KMS-11 (cell line): ENCODE measurements at regions not wholly inside any gene's neighbourhood (a gene's known extent, or its start where the extent isn't known, plus 50 kb on each side); places are given as distances from the start of the nearest gene placed in this dataset.
"Not testable (repeated sequence)": the region's sequence is repeated elsewhere in the genome, so short reads cannot be mapped to it uniquely, and the experiment has no call there.

Experiments
- H2AFZ ChIP-seq: fragments of 200-600 bp; sonication (generic); 2 replicates; pipeline ENCODE4 v1.6.1; 2016; ENCODE audit warnings: antibody characterized with exemption, mixed run types, low read depth
- H3K27ac ChIP-seq: fragments of 200-600 bp; sonication (generic); 2 replicates; pipeline ENCODE4 v1.6.1; 2016; ENCODE audit warnings: mild to moderate bottlenecking, mixed run types
- H3K27me3 ChIP-seq: fragments of 200-600 bp; sonication (generic); 2 replicates; pipeline ENCODE4 v1.6.1; 2017; ENCODE audit warnings: mild to moderate bottlenecking, low read depth, mixed run types, moderate library complexity; ENCODE audit not compliant: insufficient read depth
- H3K36me3 ChIP-seq: fragments of 200-600 bp; sonication (generic); 2 replicates; pipeline ENCODE4 v1.6.1; 2017; ENCODE audit warnings: mild to moderate bottlenecking, mixed run types; ENCODE audit not compliant: insufficient read depth
- H3K4me1 ChIP-seq: fragments of 200-600 bp; sonication (generic); 2 replicates; pipeline ENCODE4 v1.6.1; 2016; ENCODE audit warnings: mild to moderate bottlenecking, low read depth, mixed run types; ENCODE audit not compliant: poor library complexity, severe bottlenecking
- H3K4me2 ChIP-seq: fragments of 200-600 bp; sonication (generic); 2 replicates; pipeline ENCODE4 v1.7.0; 2016; ENCODE audit warnings: mild to moderate bottlenecking, mixed run types
- H3K4me3 ChIP-seq: fragments of 200-600 bp; sonication (generic); IDR thresholded peaks from 2 replicates; pipeline ENCODE4 v1.6.1; 2017; ENCODE audit warnings: low read depth, low read length, mixed read lengths; ENCODE audit not compliant: insufficient read depth
- H3K79me2 ChIP-seq: fragments of 200-600 bp; sonication (generic); 2 replicates; pipeline ENCODE4 v1.6.1; 2016; ENCODE audit warnings: low read depth, mixed run types; ENCODE audit not compliant: insufficient read depth
- H3K9ac ChIP-seq: fragments of 200-600 bp; sonication (generic); 2 replicates; pipeline ENCODE4 v1.6.1; 2016; ENCODE audit warnings: mild to moderate bottlenecking, mixed run types
- H4K20me1 ChIP-seq: fragments of 200-600 bp; sonication (generic); 2 replicates; pipeline ENCODE4 v1.6.1; 2016; ENCODE audit warnings: mild to moderate bottlenecking, mixed run types; ENCODE audit not compliant: insufficient read depth
- CTCF ChIP-seq: fragments of 200-600 bp; sonication (generic); conservative IDR thresholded peaks from 2 replicates; pipeline ENCODE4 v1.6.1; 2017; ENCODE audit warnings: low read depth, mild to moderate bottlenecking, antibody characterized with exemption, low read length, moderate library complexity, mixed read lengths

DNA sequence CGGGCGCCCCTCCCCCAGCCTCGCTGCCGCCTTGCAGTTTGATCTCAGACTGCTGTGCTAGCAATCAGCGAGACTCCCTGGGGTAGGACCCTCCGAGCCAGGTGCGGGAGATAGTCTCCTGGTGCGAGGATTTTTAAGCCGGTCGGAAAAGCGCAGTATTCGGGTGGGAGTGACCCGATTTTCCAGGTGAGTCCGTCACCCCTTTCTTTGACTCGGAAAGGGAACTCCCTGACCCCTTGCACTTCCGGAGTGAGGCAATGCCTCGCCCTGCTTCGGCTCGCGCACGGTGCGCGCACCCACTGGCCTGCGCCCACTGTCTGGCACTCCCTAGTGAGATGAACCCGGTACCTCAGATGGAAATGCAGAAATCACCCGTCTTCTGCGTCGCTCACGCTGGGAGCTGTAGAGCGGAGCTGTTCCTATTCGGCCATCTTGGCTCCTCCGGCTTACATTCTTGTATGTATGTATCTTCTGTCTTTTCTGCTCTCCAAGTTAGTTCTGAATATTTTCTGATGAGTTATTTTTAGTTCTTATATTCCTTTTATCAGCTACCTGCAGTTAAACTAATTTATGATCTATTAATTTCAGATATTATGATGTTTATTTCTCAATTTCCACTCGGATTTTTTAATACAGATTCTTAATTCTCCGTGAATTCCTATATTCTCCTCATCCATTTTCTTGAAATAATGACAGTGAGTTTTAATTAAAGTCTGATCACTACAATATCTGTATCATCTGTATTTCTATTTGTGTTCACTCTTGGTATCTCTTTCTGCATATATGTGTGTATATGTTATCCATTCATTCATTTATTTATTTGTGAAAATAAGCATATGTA lies 370.2 kb upstream of the GRM7 start:
- not testable (repeated sequence) for H4K20me1 ChIP-seq, H3K79me2 ChIP-seq, H3K4me3 ChIP-seq, H3K36me3 ChIP-seq, H3K27me3 ChIP-seq
- Histone ChIP-seq H3K4me1 (peaks cover 17% of the 10 kb centered on the region), H3K27ac (peak overlapping the region; percentile 92), H2AFZ (peak overlapping the region; percentile 78), H3K9ac (peak overlapping the region; percentile 90), H3K4me2 (peak overlapping the region; percentile 78)

- no peaks in the 10 kb centered on the region for H3K36me3 ChIP-seq
- peak overlapping the region; percentile 90; the same call in 1 of the 2 replicates for H3K9ac ChIP-seq
- H3K27ac ChIP-seq = peak overlapping the region; percentile 92
- H3K4me1 ChIP-seq = peaks cover 17% of the 10 kb centered on the region
- peak overlapping the region; percentile 78 for H3K4me2 ChIP-seq
- H3K79me2 ChIP-seq = 0 out of 2 replicates have a peak, but pooled peaks cover 8% of the 10 kb centered on the region
- no peaks in the 10 kb centered on the region for H4K20me1 ChIP-seq
- H3K4me3 ChIP-seq = no peak overlapping the region
- H2AFZ ChIP-seq = peak overlapping the region; percentile 78; the same call in 1 of the 2 replicates
- no peak for TF ChIP-seq CTCF
- no peaks in the 10 kb centered on the region for H3K27me3 ChIP-seq
These were observed 369.1 kb upstream of the GRM7 start for GRCh38 chr3:6491768-6492167.

DNA sequence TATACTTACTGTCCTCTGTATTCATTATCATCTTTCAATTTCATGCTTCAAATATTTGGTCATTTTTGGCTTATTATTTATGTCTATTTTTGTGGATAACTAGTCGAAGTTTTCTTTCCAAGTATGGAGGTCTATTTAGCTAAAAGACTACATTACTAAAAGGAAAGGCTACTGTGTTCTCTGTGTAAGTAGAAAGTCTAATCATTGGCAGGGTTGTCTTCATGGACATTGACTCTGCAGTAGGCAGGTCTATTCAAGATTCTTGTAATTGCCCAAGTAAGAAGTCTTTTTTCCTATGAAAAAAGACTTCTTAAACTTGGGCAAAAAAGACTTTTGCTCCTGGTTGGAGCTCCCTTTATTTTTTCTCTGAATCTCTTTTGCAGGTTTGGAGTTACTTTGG lies 368.6 kb upstream of the GRM7 start:
- no peak overlapping the region for H2AFZ ChIP-seq
- H3K27me3 ChIP-seq = no peaks in the 10 kb centered on the region
- no peaks in the 10 kb centered on the region for H4K20me1 ChIP-seq
- H3K4me3 ChIP-seq = no peak overlapping the region
- H3K9ac ChIP-seq = no peak overlapping the region
- peaks cover 17% of the 10 kb centered on the region for H3K4me1 ChIP-seq
- no peaks in the 10 kb centered on the region for H3K36me3 ChIP-seq
- no peak for TF ChIP-seq CTCF
- no peak overlapping the region; the same call in 1 of the 2 replicates for H3K27ac ChIP-seq
- peak overlapping the region; percentile 78 for H3K4me2 ChIP-seq
- H3K79me2 ChIP-seq = 0 out of 2 replicates have a peak, but pooled peaks cover 8% of the 10 kb centered on the region

DNA sequence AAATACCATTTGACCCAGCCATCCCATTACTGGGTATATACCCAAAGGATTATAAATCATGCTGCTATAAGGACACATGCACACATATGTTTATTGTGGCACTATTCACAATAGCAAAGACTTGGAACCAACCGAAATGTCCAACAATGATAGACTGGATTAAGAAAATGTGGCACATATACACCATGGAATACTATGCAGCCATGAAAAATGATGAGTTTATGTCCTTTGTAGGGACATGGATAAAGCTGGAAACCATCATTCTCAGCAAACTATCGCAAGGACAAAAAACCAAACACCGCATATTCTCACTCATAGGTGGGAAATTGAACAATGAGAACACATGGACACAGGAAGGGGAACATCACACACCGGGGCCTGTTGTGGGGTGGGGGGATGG lies 362.0 kb upstream of the GRM7 start:
- H4K20me1 ChIP-seq, H3K4me2 ChIP-seq, H3K27ac ChIP-seq, H3K27me3 ChIP-seq, H2AFZ ChIP-seq, H3K9ac ChIP-seq, H3K4me1 ChIP-seq, H3K79me2 ChIP-seq, H3K4me3 ChIP-seq, H3K36me3 ChIP-seq: not testable (repeated sequence)

DNA sequence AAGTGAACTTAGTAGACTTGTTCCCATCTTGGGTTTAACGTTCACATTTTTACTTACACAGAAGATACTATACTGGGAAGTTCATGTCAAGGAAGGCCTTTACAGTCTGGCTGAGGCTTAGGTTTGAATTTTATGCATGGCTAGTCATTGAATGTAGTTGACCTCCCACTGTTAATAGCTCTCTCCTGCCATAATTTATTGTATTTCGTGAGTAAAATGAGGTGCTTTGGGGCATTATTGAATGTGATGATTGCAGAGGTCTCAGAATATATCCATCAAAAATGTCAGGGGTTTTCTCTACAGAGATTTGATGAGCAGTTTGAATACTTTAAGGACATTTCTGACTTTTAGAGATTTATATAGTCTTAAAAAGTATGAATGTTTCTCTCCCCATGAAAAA lies 356.6 kb upstream of the GRM7 start:
- H3K9ac ChIP-seq = no peak overlapping the region
- no peaks in the 10 kb centered on the region for H3K79me2 ChIP-seq
- TF ChIP-seq CTCF = no peak
- H2AFZ ChIP-seq = no peak overlapping the region
- no peaks in the 10 kb centered on the region for H3K4me1 ChIP-seq
- no peaks in the 10 kb centered on the region for H4K20me1 ChIP-seq
- H3K36me3 ChIP-seq = no peaks in the 10 kb centered on the region
- H3K4me2 ChIP-seq = no peak overlapping the region
- H3K27ac ChIP-seq = no peak overlapping the region
- H3K27me3 ChIP-seq = no peaks in the 10 kb centered on the region
- no peak overlapping the region for H3K4me3 ChIP-seq
